Thyroid gland (tissue), 4 donors: ENCODE measurements at regions not wholly inside any gene's neighbourhood (a gene's known extent, or its start where the extent isn't known, plus 50 kb on each side); places are given as distances from the start of the nearest gene placed in this dataset.

Experiments
- DNase-seq, 2 donors: peaks; one replicate each; pipeline ENCODE4 v3.0.0-alpha.2; 2019
- H3K27ac ChIP-seq, 3 donors: fragments of 200-600 bp; sonication (generic); 1 replicate in 2 of 3; 2 replicates in 1 of 3; pipeline ENCODE4 v1.5.1; 2016 to 2019; ENCODE audit warnings: mild to moderate bottlenecking in 1 of 3, moderate library complexity in 1 of 3
- H3K27me3 ChIP-seq: fragments of 200-600 bp; sonication (generic); one replicate; pipeline ENCODE4 v1.5.1; 2019
- H3K36me3 ChIP-seq, 2 donors: fragments of 200-600 bp; sonication (generic); one replicate each; pipeline ENCODE4 v1.5.1; 2016 to 2019
- H3K4me1 ChIP-seq, 2 donors: fragments of 200-600 bp; sonication (generic); one replicate each; pipeline ENCODE4 v1.5.1; 2017 to 2019
- H3K4me3 ChIP-seq, 3 donors: fragments of 200-600 bp; sonication (generic); replicated peaks in 1 of 3; 1 replicate in 2 of 3; 2 replicates in 1 of 3; pipeline ENCODE4 v1.5.1; 2016; ENCODE audit warnings: mild to moderate bottlenecking in 1 of 3
- H3K9me3 ChIP-seq: fragments of 200-600 bp; sonication (generic); one replicate; pipeline ENCODE4 v1.5.1; 2017
- CTCF ChIP-seq, 6 experiments: fragments of 200-600 bp in 3 of 6; fragments of 450-650 bp in 3 of 6; sonication (generic) in 3 of 6; IDR thresholded peaks; one replicate each; pipeline ENCODE4 v1.5.1; 2016 to 2019; ENCODE audit warnings: antibody characterized with exemption in 6 of 6, mild to moderate bottlenecking in 2 of 6, inconsistent platforms in 1 of 6, moderate library complexity in 1 of 6
- POLR2A ChIP-seq, 2 donors: fragments of 450-650 bp; IDR thresholded peaks; one replicate each; pipeline ENCODE4 v1.6.1; 2017; ENCODE audit warnings: antibody characterized with exemption in 2 of 2, mild to moderate bottlenecking in 2 of 2, moderate library complexity in 1 of 2
- WGBS, 2 donors: methylation state at CpG; one replicate each; pipeline ENCODE4 v1.1.5; 2017; 5-methylcytosine and 5-hydroxymethylcytosine counted together
- intact Hi-C: fragments of 100-400 bp; cut with DNase I; formaldehyde crosslinking; loops from one replicate; pipeline ENCODE4 v1.15.1; 2023

GRCh38 chr4:69044247-69044646 is 52.0 kb upstream of the UGT2B7 start:
- DNase-seq = no peak
- H3K4me3 ChIP-seq = no peak overlapping the region
- intact Hi-C loops = no loop called here
- TF ChIP-seq POLR2A (IDR thresholded peaks at IDR 0.05) (no peak), CTCF (IDR thresholded peaks at IDR 0.05) (no peak)
- H3K27ac ChIP-seq = no peak overlapping the region
- H3K4me1 ChIP-seq = no peaks in the 10 kb centered on the region
- no peaks in the 10 kb centered on the region for H3K36me3 ChIP-seq
- 59 to 69% methylated on average over 3 of the region's 3 CpGs for WGBS, 2 donors
- no peaks in the 10 kb centered on the region for H3K9me3 ChIP-seq
- H3K27me3 ChIP-seq = no peaks in the 10 kb centered on the region
